ENCODE measurements at regions not wholly inside any gene's neighbourhood (a gene's known extent, or its start where the extent isn't known, plus 50 kb on each side); places are given as distances from the start of the nearest gene placed in this dataset.

DNA sequence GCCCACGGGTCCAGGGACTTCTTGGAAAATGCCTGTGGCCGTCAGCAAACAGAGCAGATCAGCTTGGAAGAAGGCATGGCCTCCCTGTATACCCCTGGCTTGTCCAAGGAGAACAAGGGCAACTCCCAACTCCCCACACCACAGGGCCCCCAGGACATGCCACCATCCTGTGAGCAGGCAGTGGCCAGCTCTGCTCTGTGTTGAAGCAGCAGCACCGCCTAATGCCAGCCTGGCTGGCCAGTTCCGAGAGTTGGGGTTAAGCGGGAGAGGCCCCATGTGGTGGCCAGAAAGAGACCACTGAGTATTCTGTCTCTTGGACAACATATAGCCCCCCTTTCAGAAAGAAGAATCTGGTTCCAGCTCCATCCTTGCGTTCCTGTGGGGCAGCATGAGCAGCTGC, 209.2 kb downstream of the CTTN start:
- no peak for DNase-seq (ENCODE audit: low spot score)

DNA sequence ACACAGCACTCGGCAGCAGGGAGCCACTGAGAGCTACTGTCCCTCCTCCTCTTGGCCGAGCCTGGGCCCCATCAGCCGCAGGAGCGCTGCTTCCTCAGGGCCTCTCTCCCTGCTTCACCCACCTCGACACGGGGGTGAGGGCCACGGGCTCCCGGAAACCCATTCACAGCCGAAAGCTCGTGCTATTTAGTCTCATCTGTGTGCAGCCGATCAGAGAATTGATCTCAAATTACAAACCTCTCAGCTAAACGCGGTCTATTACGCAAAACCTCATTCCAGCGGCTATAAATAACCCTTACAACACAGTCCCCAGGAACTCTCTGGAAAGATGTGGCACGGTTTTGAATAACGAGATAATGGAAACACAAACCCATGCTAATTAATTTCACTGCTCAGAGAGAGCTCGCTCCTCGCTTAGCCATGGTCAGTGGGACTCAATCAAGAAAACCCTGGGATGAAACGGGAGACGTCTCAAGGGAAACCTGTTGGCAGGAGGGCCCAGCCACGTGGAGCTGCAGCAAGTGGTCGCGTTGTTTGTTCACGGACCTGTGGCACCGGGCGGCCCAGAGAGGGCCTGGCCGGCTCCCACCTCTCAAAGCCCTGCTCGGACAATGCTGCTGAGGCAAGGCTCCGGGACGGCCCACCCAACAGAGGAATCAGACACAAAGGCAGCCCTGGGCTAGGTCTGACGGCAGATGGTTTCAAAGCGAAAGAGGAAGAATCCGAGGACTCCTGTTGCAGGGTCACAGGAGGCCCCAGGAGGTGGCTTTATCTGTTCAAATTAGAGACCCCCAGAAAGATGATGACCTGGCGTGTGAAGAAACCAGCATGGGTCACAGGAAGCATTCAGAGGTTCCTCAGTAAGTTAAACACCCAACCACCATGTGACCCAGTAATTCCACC, 210.5 kb downstream of the CTTN start:
- DNase-seq (ENCODE audit: low spot score) = no peak

DNA sequence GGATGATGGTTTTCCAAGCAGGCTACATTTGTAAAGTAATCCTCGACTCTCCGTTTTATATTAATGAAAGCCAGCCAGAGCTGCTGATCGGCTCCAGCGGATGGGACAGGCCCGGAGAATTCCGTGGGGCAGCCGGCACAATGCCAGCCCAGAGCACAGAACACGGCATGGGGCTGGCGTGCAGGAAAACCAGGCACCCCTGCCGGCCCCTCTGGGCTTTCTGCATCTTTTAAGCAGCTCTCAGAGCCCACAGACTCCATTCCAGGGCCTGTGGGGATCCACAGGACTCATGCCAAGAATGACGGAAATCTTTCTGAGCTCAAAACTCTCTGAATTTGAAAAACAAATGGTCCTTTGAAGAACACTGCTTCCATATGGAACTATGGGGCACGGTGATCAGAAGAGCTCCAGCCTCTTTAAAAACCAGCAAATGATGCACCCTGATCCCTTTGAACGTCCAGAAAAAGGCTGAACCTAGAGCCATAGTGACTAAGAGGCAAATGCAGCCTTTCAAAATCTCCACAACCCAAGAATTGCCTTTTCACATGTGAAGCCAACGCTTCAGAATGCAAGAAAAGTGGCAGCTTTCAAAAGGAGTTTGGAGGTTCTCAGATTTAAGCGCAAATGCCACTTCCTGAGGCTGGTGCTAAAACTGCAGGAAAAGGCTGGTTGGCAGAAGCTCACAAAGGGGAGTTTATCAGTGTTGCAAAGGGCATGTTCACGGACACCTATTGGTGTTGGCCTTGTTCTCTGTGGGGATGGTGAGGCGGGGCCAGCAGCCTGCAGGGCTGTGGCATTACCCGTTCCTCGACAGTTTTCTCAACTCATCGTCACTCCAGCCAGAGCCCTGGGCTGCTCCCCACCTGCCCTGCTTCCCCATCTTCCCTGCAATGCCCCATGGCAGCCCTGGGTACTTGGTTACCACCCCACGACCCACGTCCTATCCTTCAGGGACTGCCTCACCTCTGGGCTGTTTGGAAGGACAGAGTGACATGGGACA, 212.5 kb downstream of the CTTN start:
- DNase-seq (ENCODE audit: low spot score) = no peak

DNA sequence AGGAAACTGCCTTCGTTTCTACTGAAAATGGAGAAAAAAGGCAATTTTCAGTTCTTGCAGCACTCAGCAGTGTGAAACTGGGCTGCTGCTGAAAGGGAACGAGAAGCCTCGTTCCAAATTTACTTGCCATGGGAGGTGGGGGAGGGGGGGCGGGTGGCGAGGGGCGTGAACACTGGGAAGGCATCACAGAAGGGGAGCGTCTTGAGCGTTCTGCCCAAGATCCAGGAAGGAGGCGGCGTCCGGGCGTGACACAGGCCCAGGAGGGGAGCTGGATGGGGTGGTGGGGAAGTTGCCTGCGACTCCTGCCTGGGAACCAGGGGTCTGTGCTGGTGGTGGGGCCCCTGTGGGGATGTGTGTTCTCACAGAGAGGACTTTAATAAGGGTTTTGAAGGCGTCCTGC, 213.5 kb downstream of the CTTN start:
- no peak for DNase-seq (ENCODE audit: low spot score)

DNA sequence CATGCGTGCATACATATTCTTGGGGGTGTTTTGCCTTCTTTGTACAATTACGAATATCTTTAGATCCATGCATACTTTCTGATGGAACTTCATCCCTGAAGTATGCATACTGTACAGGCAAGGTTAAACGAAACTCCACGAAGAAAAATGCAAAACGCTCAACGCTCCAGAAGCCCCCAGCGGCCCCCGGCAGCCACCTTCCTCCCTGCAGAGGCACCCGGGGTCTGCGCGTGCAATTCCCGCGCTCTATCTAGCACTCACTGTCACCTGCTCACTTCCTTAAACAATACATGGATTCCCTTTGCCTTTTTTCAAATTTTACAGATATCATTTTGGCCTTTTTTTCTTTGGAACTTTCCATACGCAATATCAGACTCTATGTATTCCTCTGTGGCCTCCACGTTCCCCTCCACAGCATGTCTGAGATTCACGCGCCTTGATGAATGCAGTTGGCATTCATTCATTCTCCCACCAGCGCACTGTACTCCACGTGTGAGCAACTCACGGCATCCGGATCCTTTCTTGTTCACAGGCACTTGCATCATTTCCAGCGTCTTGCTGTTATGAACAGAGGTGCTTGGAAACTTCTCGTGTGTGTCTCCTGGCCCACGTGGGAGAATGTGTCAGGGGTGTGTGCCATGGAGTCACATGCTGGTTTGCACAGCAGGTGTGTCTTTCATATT, 214.3 kb downstream of the CTTN start:
- no peak for DNase-seq (ENCODE audit: low spot score)

DNA sequence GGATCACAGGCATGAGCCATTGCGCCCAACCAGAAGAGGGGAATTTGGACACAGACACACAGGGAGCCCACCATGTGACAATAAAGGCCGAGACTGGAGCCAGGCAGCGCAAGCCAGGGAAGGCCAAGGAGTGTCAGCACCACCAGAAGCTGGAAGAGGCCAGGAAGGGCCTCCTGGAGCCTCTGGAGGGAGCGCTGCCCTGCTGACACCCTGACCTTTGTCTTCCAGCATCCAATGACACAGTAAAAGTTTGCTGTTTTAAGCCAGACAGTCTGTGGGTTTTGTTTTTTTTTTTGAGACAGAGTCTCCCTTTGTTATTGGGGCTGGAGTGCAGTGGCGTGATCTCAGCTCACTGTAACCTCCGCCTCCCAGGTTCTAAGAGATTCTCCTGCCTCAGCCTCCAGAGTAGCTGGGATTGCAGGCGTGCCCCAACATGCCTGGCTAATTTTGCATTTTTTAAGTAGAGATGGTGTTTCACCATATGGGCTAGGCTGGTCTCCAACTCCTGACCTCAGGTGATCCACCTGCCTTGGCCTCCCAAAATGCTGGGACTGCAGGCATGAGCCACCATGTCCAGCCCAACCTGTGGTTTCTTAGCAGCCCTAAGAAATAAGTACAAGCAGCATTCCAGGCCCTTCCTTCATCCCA, 215.8 kb downstream of the CTTN start:
- DNase-seq (ENCODE audit: low spot score) = no peak

DNA sequence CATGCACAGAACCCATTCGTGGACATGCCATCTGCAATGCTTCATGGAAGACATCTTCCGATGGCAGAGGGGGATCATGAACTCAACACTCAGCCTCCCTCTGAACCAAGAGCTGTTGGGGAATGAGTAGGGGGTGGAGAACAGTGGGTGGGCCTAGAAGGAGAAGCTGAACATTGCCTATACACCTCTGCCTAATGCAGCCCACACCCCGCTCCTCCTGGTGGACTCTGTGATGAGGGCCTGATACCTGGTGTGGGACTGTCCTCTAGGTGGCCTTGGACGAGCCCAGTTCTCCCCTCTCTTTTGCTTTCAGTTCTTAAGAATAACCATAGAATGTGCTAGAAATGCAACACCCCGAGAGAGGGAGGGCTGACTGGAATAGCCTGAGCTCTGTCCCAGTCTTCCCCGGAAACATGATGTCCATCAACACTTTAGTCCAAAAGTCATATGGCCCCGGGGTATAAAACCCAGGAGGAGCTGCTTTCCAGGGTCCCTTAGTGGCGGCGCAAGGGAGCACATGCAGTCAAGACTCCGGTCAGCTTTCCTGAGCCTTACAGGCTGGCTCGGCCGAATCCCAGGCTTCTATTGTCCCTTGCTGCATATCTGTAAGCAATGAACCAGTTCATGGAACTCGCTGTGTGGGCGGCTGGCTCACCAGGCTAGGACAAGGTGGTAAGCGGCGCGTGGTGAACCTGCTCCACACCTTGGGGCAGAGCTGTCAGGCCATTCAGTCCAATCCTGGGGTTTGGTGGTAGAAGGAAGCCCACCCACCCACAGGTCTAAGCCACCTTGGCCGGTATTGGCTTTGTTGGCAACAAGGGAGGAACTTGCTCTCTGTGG, 216.9 kb downstream of the CTTN start:
- no peak for DNase-seq (ENCODE audit: low spot score)

DNA sequence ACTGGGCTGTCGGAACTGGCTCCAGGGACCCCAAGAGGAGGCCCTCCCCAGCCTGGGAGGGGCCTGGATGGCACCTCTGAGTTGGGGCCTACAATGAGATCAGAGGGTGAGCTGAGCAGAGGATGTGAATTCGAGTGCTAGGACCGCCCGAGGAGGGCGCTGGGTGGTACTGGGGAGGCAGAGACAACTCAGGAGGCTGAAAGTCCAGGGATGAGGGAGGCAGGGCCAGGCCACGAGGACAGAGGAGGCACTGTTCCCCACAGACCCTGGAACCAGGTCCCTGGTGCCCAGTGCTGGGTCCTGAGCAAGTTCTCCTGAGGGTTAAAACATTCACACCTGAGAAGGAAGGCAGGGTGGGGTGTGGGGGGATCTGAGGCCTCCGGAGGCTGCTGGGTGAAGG, 218.0 kb downstream of the CTTN start:
- no peak for DNase-seq (ENCODE audit: low spot score)

DNA sequence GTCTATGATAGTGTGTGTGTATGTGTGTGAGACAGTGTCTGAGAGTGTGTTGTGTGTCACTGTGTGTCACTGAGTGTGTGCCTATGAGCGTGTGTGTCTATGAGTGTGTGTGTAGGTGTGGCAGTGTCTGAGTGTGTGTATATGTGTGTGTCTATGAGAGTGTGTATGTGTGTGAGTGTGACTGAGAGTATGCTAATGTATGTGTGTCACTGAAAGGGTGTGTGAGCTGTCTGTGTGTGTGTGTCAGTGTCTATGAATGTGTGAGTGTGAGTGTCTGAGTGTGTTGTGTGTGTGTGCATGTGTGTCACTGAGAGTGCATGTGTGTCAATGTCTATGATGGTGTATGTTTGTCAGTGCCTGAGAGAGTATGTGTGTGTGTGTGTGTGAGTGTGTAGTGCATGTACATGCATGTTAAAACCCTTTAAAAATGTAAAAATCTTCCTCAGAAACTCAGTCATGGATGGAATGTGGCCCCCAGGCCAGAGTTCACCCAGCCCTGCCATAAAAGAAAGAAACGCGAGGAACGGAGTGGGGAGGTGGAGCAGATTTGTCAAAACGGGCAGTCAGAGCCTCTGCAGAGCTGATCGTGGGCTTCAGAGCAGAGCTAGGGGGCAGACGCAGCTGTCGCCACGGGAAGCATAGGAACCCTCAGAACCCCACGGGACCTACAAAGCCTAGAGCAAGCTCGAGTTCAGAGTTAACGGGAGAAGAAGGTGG, 218.8 kb downstream of the CTTN start:
- no peak for DNase-seq (ENCODE audit: low spot score)

DNA sequence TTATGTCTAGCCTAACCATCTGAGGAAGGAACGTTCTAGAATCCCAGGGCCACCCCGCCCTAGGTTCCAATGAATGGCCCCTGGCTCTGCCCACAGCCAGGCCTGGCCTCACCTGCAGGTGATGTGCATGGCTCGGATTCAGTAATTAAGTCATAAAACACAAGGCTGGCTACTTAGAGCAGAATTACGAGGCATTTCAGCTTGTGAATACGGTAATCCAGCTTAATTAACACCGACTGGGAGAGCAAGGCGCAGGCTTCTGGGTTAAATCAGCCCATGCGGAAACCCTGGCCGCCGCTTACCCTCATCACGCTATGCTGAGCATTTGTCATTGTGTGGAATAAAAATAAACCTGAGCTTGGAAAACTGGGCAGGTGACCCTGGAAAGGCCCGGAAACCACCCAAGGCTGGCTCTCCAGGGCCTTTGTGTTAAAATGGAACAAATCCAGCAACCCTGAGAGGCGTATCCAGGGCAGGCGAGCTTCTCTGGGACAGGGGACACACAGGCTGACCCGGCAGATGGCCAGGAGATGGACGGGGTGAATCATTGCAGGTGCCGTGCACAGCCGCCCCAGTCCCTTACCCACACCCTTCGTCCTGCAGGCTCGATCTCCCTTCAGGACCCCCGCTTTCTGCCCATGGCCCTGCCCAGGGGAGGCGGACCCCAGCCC, 220.2 kb downstream of the CTTN start:
- no peak for DNase-seq (ENCODE audit: low spot score)

DNA sequence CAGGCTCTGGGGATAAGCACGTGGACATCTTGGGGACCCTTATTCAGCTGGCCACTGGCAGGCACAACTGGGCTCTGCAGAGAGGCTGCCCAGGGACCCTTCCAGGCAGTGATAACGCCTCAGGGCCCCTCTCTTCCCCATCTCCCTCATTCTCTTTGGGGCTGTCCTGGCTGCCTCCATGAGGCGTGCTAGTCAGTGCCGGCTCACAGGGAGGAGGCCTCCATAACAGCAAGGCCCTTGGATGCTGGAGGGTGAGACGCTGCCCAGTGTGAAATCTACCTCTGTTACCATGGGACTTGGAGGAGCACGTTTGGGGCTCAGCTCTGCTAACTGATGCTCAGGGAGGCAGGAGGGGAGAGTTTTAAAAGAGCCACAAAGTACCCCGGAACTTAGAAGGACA, 221.3 kb downstream of the CTTN start:
- no peak for DNase-seq (ENCODE audit: low spot score)

DNA sequence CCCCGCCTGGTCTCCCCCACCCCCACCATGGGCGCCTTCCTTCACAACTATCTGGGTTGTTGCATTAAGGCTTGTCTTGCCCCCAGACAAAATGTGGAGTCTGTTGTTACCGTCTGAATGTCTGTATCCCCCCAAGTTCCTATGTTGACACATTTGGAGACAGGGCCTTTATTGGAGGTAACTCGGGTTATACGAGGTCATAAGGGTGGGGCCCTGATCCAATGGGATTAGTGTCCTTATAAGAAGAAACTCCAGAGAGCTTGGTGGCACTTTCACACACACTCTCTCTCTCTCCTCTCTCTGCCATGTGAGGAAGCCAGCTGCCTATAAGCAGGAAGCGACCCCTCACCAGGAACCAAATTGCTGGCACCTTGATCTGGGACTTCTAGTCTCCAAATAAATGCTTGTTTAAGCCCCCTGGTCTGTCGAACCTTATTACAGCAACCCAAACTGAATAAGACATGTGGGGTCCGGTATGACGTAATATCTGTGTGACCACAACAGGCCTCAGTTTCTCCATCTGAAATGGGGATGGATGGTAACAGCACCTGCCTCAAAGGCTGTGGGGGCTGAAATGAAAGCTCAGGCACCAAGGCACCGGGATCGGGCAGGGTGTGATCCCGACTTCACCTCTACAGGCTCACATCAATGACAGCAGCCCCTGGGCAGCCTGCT, 222.3 kb downstream of the CTTN start:
- no peak for DNase-seq (ENCODE audit: low spot score)

DNA sequence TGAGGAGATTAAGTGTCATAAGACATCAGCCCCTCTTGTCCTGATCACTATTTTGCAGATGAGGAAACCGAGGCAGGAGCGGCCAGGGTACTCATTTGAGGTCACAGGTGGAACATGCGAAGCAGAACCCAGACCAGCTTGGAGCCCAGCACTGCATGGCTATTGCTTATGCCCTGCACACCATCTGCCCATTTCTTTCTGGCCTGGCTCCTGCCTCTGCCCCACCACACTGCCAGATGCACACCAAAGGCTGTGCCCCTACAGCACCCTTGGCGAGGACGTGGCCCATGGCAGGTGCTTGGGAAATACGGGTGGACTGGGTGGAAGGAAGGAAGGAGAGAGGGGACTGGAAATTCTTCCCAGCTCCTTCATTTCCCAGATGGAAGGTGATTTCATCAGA, 222.9 kb downstream of the CTTN start:
- DNase-seq (ENCODE audit: low spot score) = no peak

DNA sequence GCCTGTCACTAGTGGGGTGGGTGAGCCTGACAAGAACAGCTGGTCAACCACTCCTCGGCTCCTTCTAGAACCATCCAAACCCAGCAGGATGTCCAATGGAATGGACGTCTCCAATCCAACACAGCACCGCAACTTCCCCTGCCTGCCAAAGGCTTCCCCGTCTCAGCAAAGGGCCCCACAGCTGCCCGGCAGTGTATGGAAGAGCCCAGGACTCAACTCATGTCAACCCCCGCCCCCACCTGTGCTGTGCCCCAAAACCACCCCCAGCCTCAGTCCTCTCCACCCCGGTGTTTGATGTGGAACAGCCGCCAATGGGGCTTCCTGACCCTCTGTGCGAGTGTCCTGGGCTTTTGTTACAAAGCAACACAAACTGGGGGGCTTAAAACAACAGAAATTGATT, 223.8 kb downstream of the CTTN start:
- DNase-seq (ENCODE audit: low spot score) = no peak

DNA sequence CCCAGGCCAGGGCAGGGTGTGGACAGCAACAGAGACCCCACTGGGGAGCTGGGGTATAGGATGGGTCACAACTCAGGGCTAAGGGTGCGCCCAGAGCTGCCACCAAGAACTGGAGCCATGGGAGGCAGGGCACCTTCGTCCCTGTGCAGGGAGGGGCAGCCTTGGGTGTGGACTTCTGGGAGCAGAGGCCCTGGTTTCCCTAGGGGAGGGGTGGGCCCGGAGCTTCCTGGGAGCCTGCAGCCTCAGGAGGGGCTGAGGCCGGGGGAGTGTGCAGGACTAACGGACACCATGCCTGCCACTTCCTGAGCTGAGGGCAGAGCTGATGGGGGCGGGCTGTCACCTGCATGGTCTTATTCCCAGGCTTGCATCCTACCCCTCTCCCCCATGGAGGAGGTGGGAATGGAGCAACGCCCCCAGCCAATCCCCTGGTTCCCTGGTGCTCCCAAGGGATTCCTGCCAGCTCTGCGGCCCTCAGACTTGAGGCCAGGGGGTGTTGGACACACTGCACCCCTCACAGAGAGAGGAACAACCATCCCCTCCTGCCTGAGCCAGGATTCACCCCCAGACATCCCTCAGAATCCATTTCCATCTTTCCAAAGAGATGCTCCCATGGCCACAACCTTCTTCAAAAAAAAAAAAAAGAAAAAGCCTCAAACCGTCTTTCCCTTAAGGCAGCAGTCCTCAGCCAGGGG, 225.7 kb downstream of the CTTN start:
- DNase-seq (ENCODE audit: low spot score) = no peak

DNA sequence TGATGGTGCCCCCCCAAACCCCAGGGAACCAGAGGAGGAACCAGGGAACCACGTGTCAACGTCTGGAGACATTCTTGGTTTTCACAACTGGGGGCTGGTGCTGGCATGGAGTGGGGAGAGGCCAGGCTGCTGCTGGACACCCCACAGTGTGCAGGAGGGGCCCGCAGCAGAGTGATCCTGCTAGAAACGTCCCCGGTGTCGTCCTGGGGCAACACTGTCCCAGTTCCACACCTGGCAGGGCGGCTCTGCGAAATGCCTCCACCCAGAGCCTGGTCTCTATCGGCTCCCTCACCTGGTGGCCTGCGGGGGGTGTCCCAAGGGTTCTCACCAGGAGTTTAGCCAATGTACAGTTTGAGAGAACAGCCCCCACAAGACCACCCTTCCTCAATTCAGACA, 226.3 kb downstream of the CTTN start:
- DNase-seq (ENCODE audit: low spot score) = no peak

DNA sequence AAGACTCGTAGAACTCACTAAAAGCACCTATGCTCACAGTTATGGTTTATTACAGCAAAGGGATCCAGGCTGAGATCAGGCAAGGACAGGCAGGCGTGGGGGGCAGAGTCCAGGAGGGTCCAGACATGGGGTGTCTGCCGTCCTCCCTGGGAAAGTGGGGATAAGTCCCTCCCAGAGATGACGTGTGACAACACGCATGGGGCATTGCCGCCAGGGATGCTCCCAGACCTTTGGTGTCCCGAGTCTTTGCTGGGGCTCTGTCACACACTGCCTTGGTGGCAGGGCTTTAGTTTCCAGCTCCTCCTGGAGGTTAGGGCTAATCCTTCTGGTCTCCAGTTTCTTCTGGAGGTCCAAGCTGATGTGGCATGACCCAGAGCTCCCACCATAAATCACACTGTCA, 226.7 kb downstream of the CTTN start:
- no peak for DNase-seq (ENCODE audit: low spot score)
